Stimulated activated CD8-positive, alpha-beta memory T cell treated with anti-CD3 and anti-CD28 coated beads, Interleukin-2, amount 100 ng/mL, for 48 hours (primary cell): ENCODE measurements at regions not wholly inside any gene's neighbourhood (a gene's known extent, or its start where the extent isn't known, plus 50 kb on each side); places are given as distances from the start of the nearest gene placed in this dataset.
"Not testable (repeated sequence)": the region's sequence is repeated elsewhere in the genome, so short reads cannot be mapped to it uniquely, and the experiment has no call there.

ENCODE experiments used
- DNase-seq, 2 donors: peaks; one replicate each; pipeline ENCODE4 v3.0.0-alpha.2; 2020; ENCODE audit warnings: low read depth in 2 of 2

DNA sequence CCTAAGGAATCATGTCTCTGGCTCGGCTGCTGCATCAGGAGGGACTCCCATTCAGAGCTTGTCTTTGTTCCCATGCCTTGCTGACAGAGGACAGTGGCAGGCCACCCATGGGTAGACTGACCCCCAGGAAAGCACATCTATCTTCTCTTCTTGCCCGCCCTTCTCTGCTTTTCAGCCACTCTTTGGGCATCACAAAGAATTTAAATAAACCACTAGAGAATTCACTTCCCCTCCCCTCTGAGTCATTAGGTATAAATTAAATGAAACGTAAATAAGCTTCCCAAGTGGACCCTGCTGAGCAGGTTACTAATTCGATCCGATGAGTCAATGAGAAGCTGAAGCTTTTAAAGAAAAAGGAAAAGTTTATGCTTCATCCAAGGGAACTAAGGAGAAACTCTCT, 97.0 kb downstream of the DRD1 start:
- DNase-seq = no peak

DNA sequence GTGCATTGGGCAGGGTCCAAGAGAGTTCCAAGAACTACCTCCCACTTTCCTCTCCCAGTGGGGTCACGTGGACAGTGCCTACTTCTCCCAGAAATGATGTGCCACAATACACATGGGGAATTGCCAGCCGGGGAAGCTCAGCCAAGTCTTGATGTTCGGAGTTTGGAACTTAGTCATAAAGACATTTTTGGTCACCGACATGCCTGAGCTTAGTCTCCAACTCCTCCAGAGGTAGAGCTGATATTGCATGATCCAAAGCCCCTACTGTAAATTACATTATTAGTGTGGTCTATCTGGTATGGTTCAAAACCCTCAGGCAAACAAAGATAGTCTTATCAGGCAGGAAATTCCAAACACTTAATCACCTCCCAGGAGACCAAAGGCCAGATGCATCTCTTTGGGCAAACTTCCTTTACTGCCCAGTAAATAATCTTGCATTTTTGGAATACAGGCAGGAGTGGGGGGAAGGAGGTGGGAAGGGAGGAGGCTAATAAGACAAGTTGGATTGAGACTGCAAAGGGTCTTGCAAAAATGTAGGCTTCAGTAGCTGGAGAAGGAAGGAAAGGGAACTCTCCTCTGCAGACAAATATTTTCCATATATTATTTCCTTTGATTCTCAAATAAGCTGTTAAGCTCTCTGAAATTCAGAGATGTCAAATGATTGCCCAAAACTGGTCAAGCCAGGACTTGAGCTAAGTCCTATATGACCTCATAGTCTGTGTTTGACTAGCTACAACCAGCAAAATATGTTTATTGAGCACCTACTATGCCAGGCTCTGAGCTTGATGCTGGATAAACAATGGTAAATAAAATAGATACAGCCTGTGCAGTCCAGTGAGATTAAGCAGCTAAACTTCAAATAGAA, 99.4 kb downstream of the DRD1 start:
- DNase-seq = no peak

GRCh38 chr5:175343308-175343707, 100.7 kb downstream of the DRD1 start:
- DNase-seq = no peak

- DNase-seq = no peak
Measured at GRCh38 chr5:175340180-175340579, 103.8 kb downstream of the DRD1 start.

GRCh38 chr5:175337680-175338079, 106.3 kb downstream of the DRD1 start:
- DNase-seq = no peak

GRCh38 chr5:175336781-175337180, 107.2 kb downstream of the DRD1 start:
- no peak for DNase-seq

- no peak for DNase-seq
Measured at GRCh38 chr5:175335691-175336090, 108.3 kb downstream of the DRD1 start.

GRCh38 chr5:175331173-175332036, 112.6 kb downstream of the DRD1 start:
- DNase-seq = not testable (repeated sequence)

DNA sequence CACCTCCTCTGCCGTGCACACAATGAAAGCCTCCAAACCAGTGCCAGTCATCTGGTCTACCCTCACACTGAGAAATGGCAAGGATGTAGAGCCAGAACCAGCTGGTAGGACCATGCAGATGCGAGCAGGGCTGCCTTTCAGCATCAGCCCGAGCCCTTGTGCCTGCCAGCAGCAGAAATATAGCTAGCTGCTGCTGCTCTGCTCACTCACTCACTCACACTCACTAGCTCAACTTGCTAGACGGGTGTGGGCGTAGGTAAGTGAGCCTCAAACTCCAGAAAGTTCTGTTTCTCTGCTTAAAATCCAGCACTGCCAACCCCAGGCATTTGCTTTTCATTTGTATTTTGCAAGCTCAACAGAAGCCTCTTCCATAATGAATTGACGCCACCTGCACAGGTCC, 114.0 kb downstream of the DRD1 start:
- no peak for DNase-seq

GRCh38 chr5:175328687-175329086, 115.3 kb downstream of the DRD1 start:
- no peak for DNase-seq

DNA sequence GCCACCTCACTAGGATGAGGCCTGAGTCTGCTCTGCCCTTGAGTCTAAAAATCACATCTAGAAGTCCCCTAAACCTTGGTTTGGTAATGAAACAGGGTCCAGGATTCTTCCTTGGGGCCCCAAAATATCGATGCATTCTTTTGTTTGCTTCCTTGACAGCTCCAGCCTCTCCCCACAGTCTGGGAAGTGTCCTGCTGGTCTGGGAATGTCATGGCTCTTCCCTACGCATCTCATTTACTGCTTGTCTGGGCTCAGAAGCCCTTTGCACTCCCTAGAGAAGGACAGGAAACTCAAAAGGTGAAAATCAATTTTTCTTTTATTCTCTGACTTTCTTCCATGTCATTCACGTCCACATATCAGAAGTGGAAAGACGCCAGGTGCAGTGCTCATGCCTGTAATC, 115.8 kb downstream of the DRD1 start:
- DNase-seq = no peak

DNA sequence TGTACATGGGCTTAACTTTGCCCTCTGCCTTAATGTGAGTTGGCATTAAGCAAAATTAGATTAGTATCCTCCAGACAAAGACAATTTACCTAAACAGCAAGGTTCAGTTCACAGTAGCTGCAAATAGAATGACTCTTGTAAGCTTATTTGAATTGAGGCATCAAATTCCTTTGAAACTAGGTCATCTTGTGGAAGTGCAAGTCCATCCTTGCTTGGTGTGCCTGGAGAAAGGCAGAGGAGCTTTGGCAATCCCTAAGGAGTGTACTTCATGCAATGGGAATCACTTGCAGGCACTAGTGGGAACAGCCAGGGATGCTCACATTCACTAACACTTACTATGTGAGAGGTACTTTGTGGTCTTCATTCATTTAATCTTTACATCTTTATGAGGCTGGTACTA, 118.3 kb downstream of the DRD1 start:
- no peak for DNase-seq

- peak in 1 of 2 donors; percentile 2 for DNase-seq
Measured at GRCh38 chr5:175321927-175322532, 122.0 kb downstream of the DRD1 start.

DNA sequence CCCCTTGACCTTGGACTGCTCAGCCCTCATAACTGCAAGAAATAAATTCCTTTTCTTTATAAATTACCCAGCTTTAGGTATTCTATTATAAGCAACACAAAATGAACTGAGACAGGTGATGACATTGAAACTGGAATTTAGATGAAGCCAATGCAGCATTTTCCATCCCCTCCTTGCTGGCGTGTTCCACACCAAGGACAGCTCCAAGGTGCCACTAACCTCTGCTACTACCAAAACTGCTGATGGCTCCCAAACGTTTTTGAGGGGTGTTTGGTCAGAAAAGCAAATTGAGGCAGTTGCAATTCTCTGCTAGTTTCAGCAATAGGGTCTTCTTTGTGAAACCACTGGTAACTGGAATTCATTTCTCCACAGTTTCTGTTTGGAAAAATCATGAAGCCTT, 124.8 kb downstream of the DRD1 start:
- no peak for DNase-seq

DNA sequence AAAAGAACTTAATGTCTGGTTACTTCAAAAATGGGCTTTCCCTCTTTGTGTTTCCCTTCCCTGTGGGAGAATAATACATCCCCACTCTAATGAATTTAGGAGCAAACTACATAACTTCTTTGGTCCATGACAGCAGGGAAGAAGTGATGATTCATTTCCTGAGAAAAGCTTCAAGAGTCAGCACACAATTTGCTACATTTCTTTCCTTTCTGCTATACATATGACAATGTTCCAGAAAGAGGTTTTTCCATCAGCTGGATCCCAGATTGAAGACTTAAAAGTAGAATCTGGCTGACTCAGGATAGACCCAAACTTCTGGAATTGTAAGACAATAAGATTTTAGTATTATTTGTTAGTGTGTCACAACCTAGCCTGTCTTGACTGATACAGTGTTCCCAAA, 126.1 kb downstream of the DRD1 start:
- no peak for DNase-seq

DNA sequence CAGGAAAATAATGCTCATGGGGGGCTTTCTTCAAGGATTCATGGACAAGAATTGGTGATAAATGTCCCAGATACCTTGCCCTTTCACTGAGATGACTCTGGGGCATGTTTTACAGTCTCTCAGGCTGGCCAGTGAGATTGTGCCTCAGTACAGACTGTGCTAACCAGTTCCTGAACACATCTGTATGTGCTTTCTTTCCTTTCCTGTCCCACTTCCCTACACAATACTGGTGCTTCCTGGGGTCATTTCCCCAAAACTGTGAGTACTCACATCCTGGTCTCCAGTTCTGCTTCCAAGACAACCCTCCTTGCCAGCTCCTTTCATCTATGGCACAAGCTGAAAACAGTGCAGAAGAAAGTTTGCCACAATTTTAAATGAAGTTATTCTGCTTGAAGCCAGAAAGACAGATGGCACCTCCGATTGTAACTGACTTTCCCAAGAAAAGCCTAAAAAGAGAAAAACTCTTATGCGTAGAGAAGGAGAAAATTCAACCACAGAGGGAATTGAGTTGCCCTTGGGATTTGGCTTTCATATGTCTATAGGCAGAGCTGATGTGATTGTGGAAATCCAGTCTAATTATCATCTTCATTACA, 134.7 kb downstream of the DRD1 start:
- no peak for DNase-seq

DNA sequence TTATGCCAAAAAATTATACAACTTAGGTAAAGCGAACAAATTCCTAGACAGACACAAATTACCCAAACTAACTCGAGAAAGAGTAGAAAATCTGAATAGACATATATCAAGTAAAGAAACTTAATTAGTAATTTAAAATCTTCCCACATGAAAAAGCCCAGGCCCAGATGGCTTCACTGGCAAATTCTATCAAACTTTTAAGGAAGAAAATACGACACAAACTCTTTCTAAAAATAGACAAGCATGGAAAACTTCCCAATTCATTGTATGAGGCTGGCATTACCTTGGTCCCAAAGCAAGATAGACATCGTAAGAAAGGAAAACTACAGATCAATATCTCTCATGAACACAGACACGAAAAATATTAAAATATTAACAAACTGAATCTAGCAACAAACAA, 135.3 kb downstream of the DRD1 start:
- DNase-seq = no peak

GRCh38 chr5:175306381-175306780, 137.6 kb downstream of the DRD1 start:
- DNase-seq = no peak

GRCh38 chr5:175305251-175305650, 138.7 kb downstream of the DRD1 start:
- no peak for DNase-seq

GRCh38 chr5:175290379-175290778, 153.6 kb downstream of the DRD1 start:
- DNase-seq = no peak

DNA sequence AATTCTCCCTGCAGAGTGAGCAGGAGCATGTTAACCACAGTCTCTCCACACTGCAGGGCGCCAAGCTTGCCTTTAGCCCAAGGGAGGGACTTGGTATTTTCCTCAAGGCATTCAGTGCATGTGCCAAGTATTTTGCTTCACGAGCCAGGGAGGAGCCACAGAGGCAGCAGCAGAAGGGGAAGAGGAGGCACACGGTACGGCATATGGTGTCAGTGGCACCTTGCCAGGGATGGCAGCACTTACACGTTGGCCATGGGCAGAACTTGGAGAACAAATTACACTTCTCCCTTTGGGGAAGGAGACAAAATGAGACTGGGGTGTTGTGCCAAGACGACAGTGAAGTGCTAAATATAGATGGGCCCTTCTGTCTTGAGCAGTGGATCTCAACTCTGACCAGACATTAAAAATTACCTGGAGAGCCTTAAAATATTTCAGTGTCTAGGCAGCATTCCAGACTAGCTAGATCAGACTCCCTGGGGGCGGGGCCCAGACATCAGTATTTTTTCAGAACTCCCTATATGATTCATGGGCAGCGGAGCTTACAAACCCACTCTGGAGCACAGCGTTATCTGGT, 155.8 kb downstream of the DRD1 start:
- no peak for DNase-seq

DNA sequence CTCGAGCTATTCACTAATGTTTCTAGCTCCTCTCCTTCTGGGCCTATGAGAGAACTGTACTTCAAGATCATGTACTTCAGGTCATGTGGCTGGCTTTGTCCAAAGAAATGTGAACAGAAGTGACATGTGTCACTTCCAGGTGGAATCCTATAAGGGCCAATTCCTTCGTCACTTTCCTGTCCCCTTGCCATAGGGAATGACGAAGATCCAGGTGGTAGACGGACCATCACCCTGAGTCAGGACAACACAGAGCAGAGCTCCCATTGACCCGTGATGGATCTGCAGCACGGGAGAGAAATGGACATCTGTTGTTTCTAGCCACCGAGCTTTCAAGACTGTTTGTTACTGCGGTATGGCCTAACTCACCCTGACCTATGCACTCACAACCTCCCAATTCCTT, 157.0 kb downstream of the DRD1 start:
- no peak for DNase-seq
